ENCODE measurements at regions not wholly inside any gene's neighbourhood (a gene's known extent, or its start where the extent isn't known, plus 50 kb on each side); places are given as distances from the start of the nearest gene placed in this dataset.

- H2BK20ac ChIP-seq (ENCODE audit: low read depth, low read length) = no peak overlapping the region
- no peaks in the 10 kb centered on the region for H3K36me3 ChIP-seq (ENCODE audit: control insufficient read depth, insufficient read depth, low read length)
- no peaks in the 10 kb centered on the region for H3K79me1 ChIP-seq (ENCODE audit: low read depth in 1 of 2, low read length in 2 of 2)
- H4K5ac ChIP-seq (ENCODE audit: low read depth, low read length) = no peak overlapping the region
- H3K9me3 ChIP-seq (ENCODE audit: control insufficient read depth, insufficient read depth, low read length) = no peaks in the 10 kb centered on the region
- H2AFZ ChIP-seq (replicated peaks; ENCODE audit: low read length, poor library complexity) = no peak overlapping the region
- no peak overlapping the region for H2AK9ac ChIP-seq (replicated peaks; ENCODE audit: low read depth, low read length, poor library complexity)
- TF ChIP-seq CEBPB (IDR thresholded peaks at IDR 0.05; ENCODE audit: low read depth, low read length) (no peak), RFX5 (IDR thresholded peaks at IDR 0.05; ENCODE audit: low read depth, low read length) (no peak), RAD21 (IDR thresholded peaks at IDR 0.05; ENCODE audit: low read length) (no peak), ELK1 (IDR thresholded peaks at IDR 0.05; ENCODE audit: borderline replicate concordance, low read depth, low read length) (no peak), SMC3 (IDR thresholded peaks at IDR 0.05; ENCODE audit: low read depth, low read length) (no peak), MAFK (IDR thresholded peaks at IDR 0.05; ENCODE audit: low read depth, low read length) (no peak), RCOR1 (IDR thresholded peaks at IDR 0.05; ENCODE audit: insufficient replicate concordance, low read length) (no peak), NFE2L2 (IDR thresholded peaks at IDR 0.05; ENCODE audit: low read depth, low read length) (no peak), POLR2A (IDR thresholded peaks at IDR 0.05; ENCODE audit: low read depth, low read length) (no peak), CHD1 (IDR thresholded peaks at IDR 0.05; ENCODE audit: low read depth, low read length) (no peak), MXI1 (IDR thresholded peaks at IDR 0.05; ENCODE audit: borderline replicate concordance, low read depth, low read length) (no peak), FOS (IDR thresholded peaks at IDR 0.05; ENCODE audit: low read depth, low read length) (no peak), MAZ (IDR thresholded peaks at IDR 0.05; ENCODE audit: borderline replicate concordance, low read depth, low read length) (no peak), BHLHE40 (IDR thresholded peaks at IDR 0.05; ENCODE audit: low read depth, low read length) (no peak), USF2 (IDR thresholded peaks at IDR 0.05; ENCODE audit: low read depth, low read length) (no peak)
- TF ChIP-seq, protein P1, sequence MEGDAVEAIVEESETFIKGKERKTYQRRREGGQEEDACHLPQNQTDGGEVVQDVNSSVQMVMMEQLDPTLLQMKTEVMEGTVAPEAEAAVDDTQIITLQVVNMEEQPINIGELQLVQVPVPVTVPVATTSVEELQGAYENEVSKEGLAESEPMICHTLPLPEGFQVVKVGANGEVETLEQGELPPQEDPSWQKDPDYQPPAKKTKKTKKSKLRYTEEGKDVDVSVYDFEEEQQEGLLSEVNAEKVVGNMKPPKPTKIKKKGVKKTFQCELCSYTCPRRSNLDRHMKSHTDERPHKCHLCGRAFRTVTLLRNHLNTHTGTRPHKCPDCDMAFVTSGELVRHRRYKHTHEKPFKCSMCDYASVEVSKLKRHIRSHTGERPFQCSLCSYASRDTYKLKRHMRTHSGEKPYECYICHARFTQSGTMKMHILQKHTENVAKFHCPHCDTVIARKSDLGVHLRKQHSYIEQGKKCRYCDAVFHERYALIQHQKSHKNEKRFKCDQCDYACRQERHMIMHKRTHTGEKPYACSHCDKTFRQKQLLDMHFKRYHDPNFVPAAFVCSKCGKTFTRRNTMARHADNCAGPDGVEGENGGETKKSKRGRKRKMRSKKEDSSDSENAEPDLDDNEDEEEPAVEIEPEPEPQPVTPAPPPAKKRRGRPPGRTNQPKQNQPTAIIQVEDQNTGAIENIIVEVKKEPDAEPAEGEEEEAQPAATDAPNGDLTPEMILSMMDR (conservative IDR thresholded peaks at IDR 0.05; ENCODE audit: low read depth, low read length) = no peak
- no peak for DNase-seq
- intact Hi-C loops (cut with micrococcal nuclease) = no loop called here
- no peaks in the 10 kb centered on the region for H3K4me1 ChIP-seq (ENCODE audit: control insufficient read depth, insufficient read depth, low read length)
- in situ Hi-C loops (cut with MboI; ENCODE audit: low sequenced_read_pairs) = no loop called here
- H3K14ac ChIP-seq (replicated peaks; ENCODE audit: low read depth, low read length) = no peak overlapping the region
- CTCF ChIA-PET = no interaction called here
- no TSS peak for BruUV-seq (replicated peaks)
- H3K4ac ChIP-seq (ENCODE audit: low read depth, low read length) = no peak overlapping the region
- H2AK5ac ChIP-seq (ENCODE audit: low read depth, low read length) = no peak overlapping the region
- POLR2A ChIA-PET (ENCODE audit: unreplicated experiment) = no interaction called here
- no peak overlapping the region for H3K23ac ChIP-seq (ENCODE audit: low read depth, low read length)
- H4K20me1 ChIP-seq (ENCODE audit: insufficient read depth, low read length) = no peaks in the 10 kb centered on the region
- no peak overlapping the region for H3K4me3 ChIP-seq (ENCODE audit: insufficient read depth, low read depth, low read length)
- no peak overlapping the region for H2BK5ac ChIP-seq (ENCODE audit: low read depth, low read length, poor library complexity, severe bottlenecking)
- dilution Hi-C loops (cut with HindIII; ENCODE audit: low sequenced_read_pairs, unreplicated experiment) = no loop called here
- no peak overlapping the region for H3K18ac ChIP-seq (ENCODE audit: low read depth, low read length)
- H3K4me2 ChIP-seq (ENCODE audit: low read depth, low read length) = no peak overlapping the region
- no peak overlapping the region for H3K56ac ChIP-seq (ENCODE audit: extremely low read depth, insufficient read depth, low read length)
- no peak overlapping the region for H3K27ac ChIP-seq (ENCODE audit: insufficient read depth, low read length)
- WGBS, 2 experiments (ENCODE audit: extremely low coverage in 2 of 2, insufficient read length in 1 of 2) = no CpG with 5 or more reads among the region's 1 CpG
- ATAC-seq (ENCODE audit: low read depth) = no peak
- H4K8ac ChIP-seq (ENCODE audit: low read depth in 2 of 2, low read length in 2 of 2) = no peak overlapping the region
- peaks cover 3% of the 10 kb centered on the region; the same call in 1 of the 2 replicates for H3K9me1 ChIP-seq (ENCODE audit: insufficient read depth, low read length)
- no peak overlapping the region for H4K91ac ChIP-seq (ENCODE audit: insufficient read depth, low read depth, low read length)
- H2BK120ac ChIP-seq (ENCODE audit: low read depth, low read length) = no peak overlapping the region
- H3K27me3 ChIP-seq (ENCODE audit: control insufficient read depth, insufficient read depth, low read length) = peaks cover 9% of the 10 kb centered on the region
- no peak overlapping the region for H3K9ac ChIP-seq (ENCODE audit: low read depth, low read length)
- no peak overlapping the region for H2BK15ac ChIP-seq (ENCODE audit: low read depth, low read length)
Measured at GRCh38 chr12:67525617-67525884, 123.0 kb upstream of the DYRK2 start.
